MCF 10A (cell line): ENCODE measurements at regions not wholly inside any gene's neighbourhood (a gene's known extent, or its start where the extent isn't known, plus 50 kb on each side); places are given as distances from the start of the nearest gene placed in this dataset.

Source experiments
- BruUV-seq: library from RNA; stranded (reverse); fragments of 400-500 nt; replicated peaks from 2 replicates; lab custom pipeline; 2021; lab: Mats Ljungman, UMichigan
- CTCF ChIA-PET: fragments of 300-600 bp; sonication (Branson Sonifier 250); formaldehyde crosslinking; extraction: SDS; loops from one replicate; lab custom pipeline; 2021; ENCODE audit warnings: antibody characterized with exemption, inconsistent platforms; lab: Yijun Ruan, JAX
- POLR2A ChIA-PET: fragments of 300-600, 350-650 bp; sonication (Branson Sonifier 250); formaldehyde crosslinking; extraction: SDS; loops from one replicate; lab custom pipeline; 2020; ENCODE audit warnings: antibody characterized with exemption, inconsistent platforms; lab: Yijun Ruan, JAX
- DNase-seq: peaks from one replicate; pipeline ENCODE4 v3.0.0-alpha.2; 2018; ENCODE audit not compliant: unreplicated experiment
- H3K27ac Mint-ChIP-seq: one replicate; pipeline ENCODE4 v1.8.0; 2022; ENCODE audit warnings: mild to moderate bottlenecking, low read depth, mixed read lengths; ENCODE audit not compliant: unreplicated experiment
- H3K27me3 Mint-ChIP-seq: one replicate; pipeline ENCODE4 v1.8.0; 2022; ENCODE audit warnings: mixed read lengths; ENCODE audit not compliant: insufficient read depth, unreplicated experiment
- H3K36me3 Mint-ChIP-seq: one replicate; pipeline ENCODE4 v1.8.0; 2022; ENCODE audit warnings: mild to moderate bottlenecking, moderate library complexity, mixed read lengths; ENCODE audit not compliant: insufficient read depth, unreplicated experiment
- H3K4me1 Mint-ChIP-seq: one replicate; pipeline ENCODE4 v1.8.0; 2022; ENCODE audit warnings: mixed read lengths; ENCODE audit not compliant: insufficient read depth, unreplicated experiment
- H3K4me3 Mint-ChIP-seq: one replicate; pipeline ENCODE4 v1.8.0; 2022; ENCODE audit warnings: mild to moderate bottlenecking, moderate library complexity, mixed read lengths; ENCODE audit not compliant: unreplicated experiment
- H3K9me3 Mint-ChIP-seq: one replicate; pipeline ENCODE4 v1.8.0; 2022; ENCODE audit warnings: mixed read lengths; ENCODE audit not compliant: unreplicated experiment
- intact Hi-C: fragments of 100-400 bp; cut with micrococcal nuclease; formaldehyde crosslinking; loops from 2 replicates; pipeline ENCODE4 v1.14.1; 2022
- TF ChIP-seq, protein P1 (sequence below): fragments of 200-600 bp; IDR thresholded peaks from one replicate; pipeline ENCODE4 v1.8.0; 2022; ENCODE audit warnings: antibody characterized with exemption, mild to moderate bottlenecking; ENCODE audit not compliant: unreplicated experiment

DNA sequence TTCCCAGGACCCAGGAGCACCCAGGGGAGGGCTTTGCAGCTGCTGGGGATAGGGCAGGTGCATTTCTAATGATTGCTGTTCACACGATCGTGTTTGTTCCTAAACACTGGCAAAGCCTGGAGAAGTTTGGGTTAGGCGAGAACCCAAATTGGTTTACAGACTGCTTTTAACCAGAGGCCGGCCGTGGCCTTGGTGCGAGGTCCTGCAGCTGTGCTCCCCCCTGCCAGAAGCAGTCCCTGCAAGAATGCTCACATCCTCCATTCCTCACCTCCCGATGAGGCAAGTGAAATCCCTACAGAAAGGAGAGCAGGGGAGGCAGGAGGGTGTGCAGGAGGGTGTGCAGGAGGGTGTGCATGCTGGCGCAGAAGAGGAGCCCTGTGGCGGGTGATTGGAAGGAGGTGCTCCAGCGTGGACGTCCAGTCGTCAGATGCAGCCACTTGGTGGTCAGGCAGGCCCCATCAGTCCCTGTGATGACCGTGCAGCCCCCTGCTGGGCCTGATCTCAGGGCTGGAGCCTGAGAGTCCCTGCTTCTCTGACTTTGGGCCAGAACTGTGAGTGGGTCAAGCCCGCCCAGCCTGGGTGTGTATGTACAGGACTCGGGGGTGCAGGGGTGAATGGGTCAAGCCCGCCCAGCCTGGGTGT, 55.7 kb upstream of the FRMD1 start:
- H3K4me1 Mint-ChIP-seq, result peaks cover 6% of the 10 kb centered on the region
- intact Hi-C loops, result loop anchor here (5.0 kb wide), 1 partner anchor 227 kb away; no protein-coding TSS in a partner anchor
- peaks cover 30% of the 10 kb centered on the region for H3K27me3 Mint-ChIP-seq
- CTCF ChIA-PET, result no interaction called here
- TF ChIP-seq, protein P1, sequence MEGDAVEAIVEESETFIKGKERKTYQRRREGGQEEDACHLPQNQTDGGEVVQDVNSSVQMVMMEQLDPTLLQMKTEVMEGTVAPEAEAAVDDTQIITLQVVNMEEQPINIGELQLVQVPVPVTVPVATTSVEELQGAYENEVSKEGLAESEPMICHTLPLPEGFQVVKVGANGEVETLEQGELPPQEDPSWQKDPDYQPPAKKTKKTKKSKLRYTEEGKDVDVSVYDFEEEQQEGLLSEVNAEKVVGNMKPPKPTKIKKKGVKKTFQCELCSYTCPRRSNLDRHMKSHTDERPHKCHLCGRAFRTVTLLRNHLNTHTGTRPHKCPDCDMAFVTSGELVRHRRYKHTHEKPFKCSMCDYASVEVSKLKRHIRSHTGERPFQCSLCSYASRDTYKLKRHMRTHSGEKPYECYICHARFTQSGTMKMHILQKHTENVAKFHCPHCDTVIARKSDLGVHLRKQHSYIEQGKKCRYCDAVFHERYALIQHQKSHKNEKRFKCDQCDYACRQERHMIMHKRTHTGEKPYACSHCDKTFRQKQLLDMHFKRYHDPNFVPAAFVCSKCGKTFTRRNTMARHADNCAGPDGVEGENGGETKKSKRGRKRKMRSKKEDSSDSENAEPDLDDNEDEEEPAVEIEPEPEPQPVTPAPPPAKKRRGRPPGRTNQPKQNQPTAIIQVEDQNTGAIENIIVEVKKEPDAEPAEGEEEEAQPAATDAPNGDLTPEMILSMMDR, result no peak
- POLR2A ChIA-PET, result no interaction called here
- no peak for DNase-seq
- no TSS peak for BruUV-seq
- H3K9me3 Mint-ChIP-seq, result no peaks in the 10 kb centered on the region
- no peaks in the 10 kb centered on the region for H3K36me3 Mint-ChIP-seq
- no peak overlapping the region for H3K27ac Mint-ChIP-seq
- H3K4me3 Mint-ChIP-seq, result no peak overlapping the region

DNA sequence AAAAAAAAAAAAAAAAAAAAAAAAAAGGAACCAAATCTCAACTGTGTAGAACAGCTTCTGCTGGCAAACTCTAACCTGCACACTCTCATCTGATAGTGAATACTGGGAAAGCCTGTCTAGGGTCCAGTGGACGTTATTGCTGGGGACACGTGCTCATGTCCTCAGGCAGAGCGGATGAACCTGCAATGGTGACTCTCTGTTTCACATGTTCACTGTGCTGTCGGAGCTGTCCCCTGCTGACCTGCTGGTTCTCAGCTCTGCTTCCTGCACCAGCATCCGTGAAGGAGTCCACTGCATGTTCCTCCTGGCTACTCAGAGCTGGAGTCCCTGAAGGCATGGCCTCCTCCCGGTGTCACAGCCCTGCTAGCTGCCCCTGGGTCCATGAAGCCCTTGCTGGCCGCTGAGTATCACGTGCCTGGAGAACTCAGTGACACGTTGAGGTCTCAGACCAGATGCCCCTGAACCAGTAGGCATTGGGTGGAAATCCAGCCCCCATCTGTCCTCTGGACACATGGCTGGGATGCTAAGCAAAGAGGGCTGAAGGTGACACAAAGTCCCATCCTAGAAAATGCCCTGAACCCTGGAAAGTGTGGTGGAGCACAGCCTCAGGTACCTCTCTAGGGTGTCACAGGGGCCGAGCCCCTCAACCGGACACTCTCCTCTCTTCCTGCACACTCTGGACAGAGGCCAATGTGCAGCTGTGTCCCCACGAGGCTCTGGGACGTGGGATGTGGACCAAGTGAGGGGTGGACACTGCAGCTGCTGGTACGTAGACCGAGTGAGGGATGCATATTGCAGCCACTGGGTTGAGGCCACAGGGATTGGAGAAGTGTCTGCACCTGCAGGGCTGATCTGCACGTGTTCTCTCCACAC, 54.9 kb upstream of the FRMD1 start:
- no peak for DNase-seq
- Mint-ChIP-seq H3K4me3 (no peak overlapping the region), H3K27ac (no peak overlapping the region), H3K36me3 (no peaks in the 10 kb centered on the region), H3K4me1 (peaks cover 6% of the 10 kb centered on the region), H3K27me3 (peaks cover 30% of the 10 kb centered on the region), H3K9me3 (no peaks in the 10 kb centered on the region)
- TF ChIP-seq, protein P1, result no peak
- no TSS peak for BruUV-seq
- CTCF ChIA-PET, result interaction anchor here (0.6 to 1.9 kb wide), 3 partner anchors 15 to 629 kb away, joined by 3 to 6 read pairs (median 4); no protein-coding TSS in a partner anchor
- intact Hi-C loops, result loop anchor here (5.0 kb wide), 1 partner anchor 227 kb away; no protein-coding TSS in a partner anchor
- POLR2A ChIA-PET, result no interaction called here

DNA sequence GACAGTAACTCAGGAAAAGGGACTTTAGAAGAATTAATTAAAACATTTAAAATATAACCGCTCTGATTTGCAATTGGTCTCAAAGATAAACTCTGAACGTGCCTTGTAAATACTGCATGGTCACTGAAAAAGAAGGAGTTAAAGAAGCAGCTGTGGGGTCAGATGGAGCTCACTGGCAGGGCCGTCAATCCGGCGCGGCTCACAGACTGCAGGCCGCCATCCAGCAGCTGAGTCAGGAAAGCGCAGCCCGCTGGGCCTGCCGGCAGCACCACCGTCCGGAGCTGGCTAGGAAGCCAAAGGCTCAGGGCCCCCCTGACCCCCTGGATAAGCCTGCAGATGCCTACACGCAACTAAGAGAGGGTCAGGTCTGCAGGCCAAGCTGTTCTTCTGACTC, 54.2 kb upstream of the FRMD1 start:
- Mint-ChIP-seq H3K9me3 (no peaks in the 10 kb centered on the region), H3K27me3 (peaks cover 30% of the 10 kb centered on the region), H3K27ac (no peak overlapping the region), H3K4me3 (no peak overlapping the region), H3K4me1 (peaks cover 6% of the 10 kb centered on the region), H3K36me3 (no peaks in the 10 kb centered on the region)
- ChIA-PET CTCF (interaction anchor here (0.6 to 1.9 kb wide), 3 partner anchors 15 to 628 kb away, joined by 3 to 6 read pairs (median 3); no protein-coding TSS in a partner anchor), POLR2A (no interaction called here)
- TF ChIP-seq, protein P1, result no peak
- BruUV-seq, result no TSS peak
- intact Hi-C loops, result loop anchor here (5.0 kb wide), 1 partner anchor 226 kb away; no protein-coding TSS in a partner anchor
- DNase-seq, result no peak
